Transverse colon (tissue), 4 donors: ENCODE measurements at regions not wholly inside any gene's neighbourhood (a gene's known extent, or its start where the extent isn't known, plus 50 kb on each side); places are given as distances from the start of the nearest gene placed in this dataset.

Experiments used
- DNase-seq: peaks from one replicate; pipeline ENCODE4 v3.0.0-alpha.2; 2019
- H3K27ac ChIP-seq, 4 donors: fragments of 200-600 bp; sonication (generic); 2 replicates each; pipeline ENCODE4 v1.5.1; 2016 to 2018; ENCODE audit warnings: inconsistent platforms in 4 of 4
- H3K27me3 ChIP-seq: fragments of 200-600 bp; sonication (generic); 2 replicates; pipeline ENCODE4 v1.5.1; 2017; ENCODE audit warnings: inconsistent platforms
- H3K36me3 ChIP-seq, 4 donors: fragments of 200-600 bp; sonication (generic); 2 replicates each; pipeline ENCODE4 v1.5.1; 2017 to 2019; ENCODE audit warnings: inconsistent platforms in 4 of 4
- H3K4me1 ChIP-seq, 4 donors: fragments of 200-600 bp; sonication (generic); 2 replicates each; pipeline ENCODE4 v1.5.1; 2017 to 2020; ENCODE audit warnings: inconsistent platforms in 4 of 4
- H3K4me3 ChIP-seq, 4 donors: fragments of 200-600 bp; sonication (generic); 1 replicate in 1 of 4; 2 replicates in 3 of 4; pipeline versions ENCODE4 v1.5.1 to v1.6.1; 2017 to 2019; ENCODE audit warnings: inconsistent platforms in 4 of 4
- H3K9me3 ChIP-seq, 2 donors: fragments of 200-600 bp; sonication (generic); 2 replicates each; pipeline ENCODE4 v1.5.1; 2017 to 2019; ENCODE audit warnings: inconsistent platforms in 2 of 2
- CTCF ChIP-seq, 5 experiments: fragments of 200-600 bp in 3 of 5; fragments of 450-650 bp in 2 of 5; sonication (generic) in 3 of 5; IDR thresholded peaks; 1 replicate in 2 of 5; 2 replicates in 3 of 5; pipeline ENCODE4 v1.5.1; 2016 to 2017; ENCODE audit warnings: antibody characterized with exemption in 5 of 5, inconsistent platforms in 3 of 5, mild to moderate bottlenecking in 2 of 5, moderate library complexity in 1 of 5
- EP300 ChIP-seq: sonication (generic); formaldehyde crosslinking; IDR thresholded peaks from one replicate; pipeline ENCODE4 v1.6.1; 2017; ENCODE audit warnings: antibody characterized with exemption, low read depth
- POLR2A ChIP-seq: fragments of 450-650 bp; IDR thresholded peaks from one replicate; pipeline ENCODE4 v1.6.1; 2016; ENCODE audit warnings: antibody characterized with exemption, mild to moderate bottlenecking, moderate library complexity
- POLR2AphosphoS5 ChIP-seq, 3 donors: sonication (generic); formaldehyde crosslinking; IDR thresholded peaks; one replicate each; pipeline ENCODE4 v1.6.1; 2016; ENCODE audit warnings: antibody characterized with exemption in 3 of 3
- WGBS, 2 donors: methylation state at CpG; one replicate each; pipeline ENCODE4 v1.1.5; 2018; ENCODE audit warnings: low coverage in 1 of 2; 5-methylcytosine and 5-hydroxymethylcytosine counted together
- in situ Hi-C, 4 donors: fragments of 200-750 bp; cut with MboI; loops; one replicate each; pipeline versions ENCODE4 v1.15.0 to v1.15.1; 2017; ENCODE audit warnings: low sequenced_read_pairs in 3 of 4, low pct_ligation_motif_present in 1 of 4, low pct_unique_long_range_greater_than_20kb in 1 of 4
- intact Hi-C: fragments of 100-400 bp; cut with DNase I; formaldehyde crosslinking; loops from one replicate; pipeline ENCODE4 v1.15.1; 2023; ENCODE audit warnings: low total_unique reads

DNA sequence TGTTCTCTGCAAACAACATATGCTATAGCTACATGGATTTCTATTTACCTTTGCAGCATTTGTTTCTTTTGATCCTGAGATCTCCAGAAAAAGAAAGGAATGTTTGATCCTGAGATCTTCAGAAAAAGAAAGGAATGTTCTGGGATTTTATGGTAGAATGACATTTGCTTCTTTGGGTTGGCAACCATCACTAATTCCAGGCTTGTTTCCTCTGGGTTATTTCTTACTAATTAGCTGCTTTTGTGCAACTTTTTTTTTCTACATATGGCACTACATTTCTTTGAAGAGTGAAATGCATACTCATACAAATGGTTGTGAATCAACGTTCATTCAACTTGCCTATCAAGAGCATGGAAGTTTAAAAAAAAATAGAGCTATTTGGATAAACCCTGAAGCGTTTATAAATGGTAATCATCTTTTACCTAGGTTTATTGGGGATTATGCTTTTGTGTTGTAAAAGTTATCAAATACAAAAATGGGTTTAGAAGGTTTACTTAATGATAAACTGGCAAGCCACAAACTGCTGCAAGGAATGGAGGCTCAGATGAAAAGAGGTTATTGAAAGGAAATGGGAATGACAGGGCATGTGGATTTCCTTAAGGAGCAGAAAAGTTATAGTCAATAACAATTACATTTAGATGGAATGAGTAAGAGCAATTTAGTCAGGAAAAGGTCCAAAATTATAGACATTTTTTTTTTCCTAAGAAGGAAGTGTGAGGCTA is 95.6 kb upstream of the PCDH18 start:
- Histone ChIP-seq H3K27me3 (no peaks in the 10 kb centered on the region), H3K27ac (no peak overlapping the region), H3K4me1 (peaks cover 0 to 6% (median 0%) of the 10 kb centered on the region in 4 donors), H3K4me3 (no peak overlapping the region), H3K36me3 (no peaks in the 10 kb centered on the region), H3K9me3 (no peaks in the 10 kb centered on the region)
- TF ChIP-seq POLR2AphosphoS5 (IDR thresholded peaks at IDR 0.05) (no peak), POLR2A (no peak), EP300 (no peak), CTCF (IDR thresholded peaks at IDR 0.05) (no peak)
- intact Hi-C loops, result no loop called here
- in situ Hi-C loops, result no loop called here
- 52 to 55% methylated on average over 2 of the region's 2 CpGs for WGBS, 2 donors
- DNase-seq, result no peak

GRCh38 chr4:137626942-137627738 is 94.8 kb upstream of the PCDH18 start:
- TF ChIP-seq POLR2AphosphoS5 (IDR thresholded peaks at IDR 0.05) (no peak), EP300 (no peak), POLR2A (no peak), CTCF (IDR thresholded peaks at IDR 0.05) (no peak)
- intact Hi-C loops (no loop called here), in situ Hi-C loops (no loop called here)
- no peaks in the 10 kb centered on the region for H3K9me3 ChIP-seq
- WGBS, 2 donors, result 58 to 67% methylated on average over 4 of the region's 4 CpGs
- DNase-seq, result no peak
- no peaks in the 10 kb centered on the region for H3K27me3 ChIP-seq
- no peak overlapping the region for H3K4me3 ChIP-seq
- H3K4me1 ChIP-seq, result peaks cover 0 to 6% (median 0%) of the 10 kb centered on the region in 4 donors
- H3K27ac ChIP-seq, result no peak overlapping the region
- no peaks in the 10 kb centered on the region for H3K36me3 ChIP-seq

DNA sequence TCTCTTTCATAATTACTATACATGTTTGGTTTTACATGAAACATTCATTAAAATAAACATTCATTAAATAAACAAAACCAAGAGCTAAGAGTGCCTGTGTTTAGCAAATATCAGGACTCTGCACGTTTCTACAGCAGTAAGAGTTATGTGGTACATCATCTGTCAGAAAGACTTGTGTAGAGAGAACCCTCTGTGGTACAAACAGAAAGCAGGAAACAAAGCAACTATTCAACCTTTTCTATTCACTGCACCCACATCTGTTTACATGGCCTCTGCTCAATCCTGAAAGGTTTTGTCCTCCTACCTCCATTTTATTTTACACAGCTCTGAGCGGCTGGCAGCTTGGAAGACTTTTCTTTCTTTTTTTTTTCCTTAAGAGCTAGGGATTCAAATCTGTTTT is 90.7 kb upstream of the PCDH18 start:
- in situ Hi-C loops (no loop called here), intact Hi-C loops (no loop called here)
- WGBS, 2 donors, result 22 to 31% methylated on average over 2 of the region's 2 CpGs
- peaks cover 0 to 6% (median 0%) of the 10 kb centered on the region in 4 donors for H3K4me1 ChIP-seq
- no peaks in the 10 kb centered on the region for H3K27me3 ChIP-seq
- DNase-seq, result no peak
- no peak overlapping the region for H3K27ac ChIP-seq
- no peaks in the 10 kb centered on the region for H3K36me3 ChIP-seq
- TF ChIP-seq EP300, result no peak
- TF ChIP-seq POLR2AphosphoS5 (IDR thresholded peaks at IDR 0.05), result no peak
- TF ChIP-seq POLR2A, result no peak
- no peak for TF ChIP-seq CTCF (IDR thresholded peaks at IDR 0.05)
- H3K4me3 ChIP-seq, result no peak overlapping the region
- H3K9me3 ChIP-seq, result no peaks in the 10 kb centered on the region

- no peak for DNase-seq
- H3K27ac ChIP-seq, result no peak overlapping the region
- H3K9me3 ChIP-seq, result no peaks in the 10 kb centered on the region
- peaks cover 0 to 6% (median 0%) of the 10 kb centered on the region in 4 donors for H3K4me1 ChIP-seq
- H3K27me3 ChIP-seq, result no peaks in the 10 kb centered on the region
- intact Hi-C loops, result no loop called here
- 75% methylated on average over 2 to 5 of the region's 5 CpGs for WGBS, 2 donors
- H3K4me3 ChIP-seq, result no peak overlapping the region
- in situ Hi-C loops, result no loop called here
- TF ChIP-seq POLR2AphosphoS5 (IDR thresholded peaks at IDR 0.05), result no peak
- H3K36me3 ChIP-seq, result no peaks in the 10 kb centered on the region
Measured at GRCh38 chr4:137621056-137621455, 88.8 kb upstream of the PCDH18 start.
